GM18861 (cell line): ENCODE measurements at regions not wholly inside any gene's neighbourhood (a gene's known extent, or its start where the extent isn't known, plus 50 kb on each side); places are given as distances from the start of the nearest gene placed in this dataset.
"Not testable (repeated sequence)": the region's sequence is repeated elsewhere in the genome, so short reads cannot be mapped to it uniquely, and the experiment has no call there.

Experiments
- ATAC-seq: cut with Tn5 transposase; IDR thresholded peaks from one replicate; pipeline ENCODE4 v1.9.1; 2021; ENCODE audit not compliant: unreplicated experiment

DNA sequence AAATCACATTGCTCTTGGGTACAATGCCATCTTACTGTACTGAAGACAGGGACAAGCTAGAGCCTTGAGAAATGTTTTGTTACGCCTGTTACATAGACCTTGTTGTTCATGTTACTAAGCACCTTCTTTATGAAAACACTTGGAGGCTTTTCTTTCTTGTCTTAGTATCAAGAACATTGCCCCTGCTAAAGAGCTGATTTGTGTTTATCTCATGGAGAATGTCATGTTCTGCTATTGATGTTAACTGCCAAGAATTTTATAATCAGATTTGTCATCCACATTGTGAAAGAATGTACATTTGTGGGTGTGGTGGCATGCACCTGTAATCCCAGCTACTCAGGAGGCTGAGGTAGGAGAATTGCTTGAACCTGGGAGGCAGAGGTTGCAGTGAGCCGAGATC lies 431.3 kb upstream of the MDFIC2 start:
- ATAC-seq: no peak

DNA sequence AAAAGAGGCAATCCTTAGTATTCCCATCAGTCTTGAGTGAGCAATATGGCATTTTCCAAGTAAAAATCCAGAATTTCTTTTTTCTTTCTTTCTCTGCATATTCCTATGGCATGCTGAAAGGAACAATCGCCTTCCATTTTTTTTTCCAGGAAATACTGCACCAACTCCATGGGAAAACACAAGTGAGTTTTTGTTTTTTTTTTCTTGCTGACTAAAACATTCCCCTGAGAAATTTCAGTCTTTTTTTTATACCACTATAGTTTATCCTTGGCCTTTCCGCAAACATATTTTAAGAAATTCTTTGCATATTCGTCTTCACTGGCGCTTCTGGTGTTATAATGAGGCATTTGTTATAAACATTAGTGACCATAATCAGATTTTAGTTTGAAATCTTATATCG lies 429.6 kb upstream of the MDFIC2 start:
- ATAC-seq: no peak

DNA sequence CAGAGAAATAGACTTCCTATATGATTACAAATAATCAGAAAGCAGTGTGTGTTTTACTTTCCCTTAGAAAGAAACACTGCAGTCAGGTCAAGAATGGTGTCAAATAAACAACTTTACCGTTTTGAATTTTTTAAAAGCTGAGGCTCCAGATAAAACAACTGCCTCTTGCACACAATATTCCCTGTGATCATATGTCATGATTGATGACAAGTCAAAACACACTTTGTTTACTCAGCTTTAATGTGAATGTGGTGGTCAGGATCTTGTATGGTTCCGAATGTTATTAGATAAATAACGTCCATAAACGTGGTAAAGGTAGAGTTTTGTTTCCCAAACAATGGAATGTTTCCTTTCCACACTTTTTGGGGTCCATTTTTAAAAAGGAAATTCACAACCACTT lies 428.4 kb upstream of the MDFIC2 start:
- no peak for ATAC-seq

DNA sequence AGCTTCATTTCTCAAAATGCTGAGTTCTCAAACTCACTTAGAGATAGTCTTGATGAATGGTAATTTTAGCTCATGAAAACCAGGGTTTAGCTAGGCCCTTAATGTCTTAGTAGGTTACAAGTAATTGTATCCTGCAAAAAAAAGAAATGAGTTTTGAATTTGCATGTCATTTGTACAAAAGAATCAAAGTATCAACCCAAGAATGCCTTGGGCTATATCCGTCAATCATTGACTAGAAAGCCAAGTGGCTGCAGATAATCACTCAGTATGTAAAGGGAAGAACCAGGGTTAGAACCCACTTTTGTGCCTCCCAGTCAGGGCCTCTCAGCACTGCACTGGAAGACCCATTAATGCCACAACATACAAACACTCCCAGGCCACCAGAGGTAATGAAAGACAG lies 427.6 kb upstream of the MDFIC2 start:
- ATAC-seq: no peak

DNA sequence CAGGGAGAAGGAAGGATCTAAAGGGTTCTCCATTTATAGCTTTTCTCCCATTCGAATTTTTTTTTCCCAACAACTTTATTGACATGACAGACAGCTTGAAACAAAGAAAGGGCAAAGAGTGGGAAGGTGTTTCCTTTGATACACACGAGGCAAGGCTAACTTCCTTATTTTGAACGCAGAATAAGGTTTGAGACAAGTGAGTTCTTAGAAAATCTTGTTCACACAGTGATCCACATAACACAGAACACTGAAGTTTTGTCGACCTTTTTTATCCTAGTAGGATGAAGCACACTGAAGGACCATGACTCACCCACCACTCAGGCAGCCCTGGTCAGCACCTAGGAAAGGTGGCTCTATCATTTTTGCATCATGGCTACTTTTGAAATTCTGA lies 425.8 kb upstream of the MDFIC2 start:
- no peak for ATAC-seq

DNA sequence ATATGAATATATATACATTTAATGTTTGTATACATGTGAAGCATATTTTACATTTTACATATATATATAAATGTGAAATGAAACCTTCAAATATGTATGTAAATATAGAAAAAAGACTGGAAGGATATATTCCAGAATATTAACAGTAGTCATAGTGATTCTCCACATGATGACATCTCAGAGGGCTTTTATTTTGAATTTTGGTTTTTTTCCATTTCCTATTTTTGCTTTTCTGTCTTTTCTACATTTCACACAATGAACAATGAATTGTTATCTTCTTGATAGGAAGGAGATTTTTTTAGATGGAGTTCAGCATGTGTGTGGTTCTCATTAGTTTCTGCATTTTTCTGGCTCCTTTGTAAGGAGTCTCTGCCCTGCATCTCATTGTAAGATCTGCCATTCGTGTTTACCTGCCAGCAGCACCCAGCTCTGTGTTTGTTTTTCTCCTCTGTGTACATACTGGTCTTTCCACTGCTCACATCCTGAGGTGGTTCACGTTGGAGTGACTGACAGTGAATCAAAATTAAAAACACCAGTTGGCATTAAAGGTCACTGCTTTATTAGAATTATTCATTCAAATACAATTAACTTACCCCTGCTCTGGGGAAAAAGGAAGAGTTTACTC lies 425.3 kb upstream of the MDFIC2 start:
- ATAC-seq: no peak

DNA sequence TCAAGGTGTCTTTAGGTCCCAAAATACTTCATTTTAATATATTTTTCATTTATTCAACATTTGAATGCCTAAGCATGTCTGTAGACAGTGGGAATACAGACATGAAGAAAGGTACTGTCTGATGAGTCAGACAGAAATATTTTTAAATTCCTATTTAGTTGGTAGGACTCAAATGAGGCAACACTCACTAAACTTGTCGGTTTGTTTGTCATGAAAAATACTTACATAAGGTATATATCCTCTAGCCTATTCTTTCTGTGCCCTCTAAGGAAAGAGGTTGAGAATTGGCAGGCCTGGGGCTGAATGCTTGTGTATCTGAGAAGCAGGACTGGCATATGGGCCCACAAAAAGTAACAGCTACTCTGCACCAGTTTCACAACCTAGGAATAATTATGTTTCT lies 423.6 kb upstream of the MDFIC2 start:
- no peak for ATAC-seq

DNA sequence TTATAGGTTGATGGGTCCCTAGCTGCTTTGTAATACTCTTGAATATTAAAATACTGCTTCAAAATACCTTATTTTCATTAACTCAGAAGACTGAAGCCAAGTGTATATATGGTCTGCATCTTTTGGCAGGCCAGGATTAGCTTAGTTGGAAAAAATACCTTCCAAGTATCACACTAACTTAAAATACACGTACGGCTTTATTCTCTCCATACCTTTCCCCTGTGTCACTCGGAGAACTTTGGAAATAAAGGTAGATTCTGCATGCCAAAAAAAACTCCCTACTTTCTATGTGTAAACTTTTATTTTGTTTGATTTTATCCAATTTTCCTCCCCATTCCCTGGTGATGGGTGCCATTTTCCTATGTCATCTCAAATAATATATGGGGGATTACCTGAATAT lies 422.3 kb upstream of the MDFIC2 start:
- ATAC-seq: no peak

DNA sequence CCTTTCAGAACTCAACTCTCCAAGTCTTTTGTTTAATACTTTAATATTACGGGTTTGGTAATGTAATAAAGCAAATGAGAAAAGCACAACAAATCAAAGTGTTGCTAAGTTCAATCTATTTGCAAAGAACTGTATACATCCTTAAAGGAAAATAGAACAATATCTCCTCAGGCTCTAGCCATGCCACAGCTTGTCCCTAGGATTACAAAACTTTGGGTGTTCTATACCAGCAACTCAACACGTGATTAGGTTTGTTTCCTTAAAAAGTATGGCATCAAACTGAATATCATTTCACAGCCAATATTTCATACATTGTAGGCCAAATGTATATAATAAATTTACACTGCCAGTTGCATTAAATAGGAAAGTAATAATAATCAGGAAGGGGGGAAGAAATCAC lies 418.6 kb upstream of the MDFIC2 start:
- ATAC-seq: no peak

DNA sequence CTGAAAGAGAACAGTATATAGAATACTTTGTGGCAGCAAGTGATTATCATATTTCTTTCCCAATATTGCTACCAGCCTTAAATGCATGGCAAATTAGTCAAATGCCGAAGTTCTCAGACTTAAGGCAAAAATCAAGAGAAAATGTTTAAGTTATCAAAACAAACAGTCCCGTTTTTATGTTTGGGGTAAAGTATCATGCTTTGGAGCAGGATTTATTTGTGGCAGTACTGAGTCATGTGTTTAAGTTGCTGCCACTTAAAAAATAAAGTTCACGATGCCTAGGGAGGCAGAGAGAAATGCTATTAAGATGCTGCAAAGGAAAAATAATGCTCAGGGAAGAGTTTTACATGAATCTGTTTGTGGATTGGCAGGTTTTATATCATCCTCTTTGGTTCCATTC lies 417.4 kb upstream of the MDFIC2 start:
- ATAC-seq: no peak

DNA sequence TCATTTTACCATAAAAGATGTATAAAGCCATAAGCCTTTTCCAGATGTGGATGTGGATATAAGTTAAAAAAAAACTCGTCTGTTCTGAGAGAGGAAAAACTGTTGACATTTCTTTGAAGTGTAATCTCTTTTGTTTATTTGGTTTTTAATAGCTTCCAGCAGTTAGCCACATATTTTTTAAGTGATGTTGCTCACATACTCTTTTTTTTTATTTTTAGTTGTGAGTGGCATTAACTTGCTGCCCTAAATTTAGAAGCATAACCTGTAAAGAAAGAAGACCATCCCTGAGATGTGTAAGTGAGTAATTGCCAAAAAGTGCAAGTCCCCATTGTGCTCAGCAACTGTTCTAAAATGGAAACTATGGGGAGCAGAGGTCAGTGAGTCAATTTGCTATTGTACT lies 415.9 kb upstream of the MDFIC2 start:
- ATAC-seq: no peak

DNA sequence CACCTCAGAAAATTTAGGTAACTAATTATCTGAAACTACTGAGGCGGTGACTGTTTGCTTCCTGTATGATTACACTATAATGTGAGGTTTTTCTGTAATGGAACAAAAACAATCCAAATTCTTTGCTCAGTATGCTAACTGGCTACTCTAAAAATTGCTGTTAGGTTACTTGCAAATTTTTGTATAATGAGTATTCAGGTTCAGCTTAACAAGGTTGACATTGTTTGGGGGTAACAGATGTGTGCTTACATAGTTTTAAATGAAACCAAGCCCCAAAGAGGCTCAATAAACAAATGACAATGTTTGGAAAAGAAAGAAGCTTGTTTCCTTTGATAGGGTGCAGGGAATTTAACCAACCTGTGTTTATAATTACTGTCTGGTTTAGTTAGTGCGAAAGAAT lies 414.5 kb upstream of the MDFIC2 start:
- no peak for ATAC-seq

DNA sequence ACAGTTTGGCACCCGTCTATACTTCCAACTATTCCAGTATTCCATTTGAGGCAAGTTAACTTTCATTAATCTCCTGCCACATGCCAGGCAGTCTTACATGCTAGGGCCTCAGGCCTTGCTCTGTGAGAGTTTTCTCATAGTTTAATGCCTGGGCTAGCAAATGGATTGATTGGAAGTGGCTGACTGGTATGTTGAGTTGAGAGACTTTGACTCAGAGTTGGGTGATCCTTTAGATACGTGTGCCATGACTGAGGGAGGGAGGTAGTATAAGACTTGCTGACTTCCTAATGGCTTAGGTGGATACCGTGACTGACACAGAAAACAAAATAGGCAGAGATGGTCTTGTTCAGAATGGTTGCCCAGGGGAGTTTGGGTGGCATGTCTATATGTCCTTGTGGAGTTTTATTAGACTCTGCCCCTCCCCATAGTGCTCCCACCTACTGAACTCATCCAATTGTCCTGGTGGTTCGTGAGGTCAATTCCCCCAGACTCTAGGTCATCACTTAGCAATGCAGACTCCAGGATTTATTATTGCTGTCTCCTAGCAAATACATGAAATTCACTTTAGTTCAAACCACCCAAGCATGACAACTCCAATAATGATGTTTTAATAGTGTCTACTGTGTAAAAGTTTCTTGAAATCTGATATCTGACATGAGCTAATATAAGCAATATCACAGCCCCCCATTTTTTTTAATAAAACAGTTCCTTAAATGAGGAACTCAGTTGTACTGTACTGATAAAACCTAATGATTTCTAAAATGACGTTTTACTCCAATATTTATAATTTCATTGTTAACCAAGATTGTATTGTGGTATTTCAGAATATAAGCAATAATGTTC lies 413.9 kb upstream of the MDFIC2 start:
- no peak for ATAC-seq

DNA sequence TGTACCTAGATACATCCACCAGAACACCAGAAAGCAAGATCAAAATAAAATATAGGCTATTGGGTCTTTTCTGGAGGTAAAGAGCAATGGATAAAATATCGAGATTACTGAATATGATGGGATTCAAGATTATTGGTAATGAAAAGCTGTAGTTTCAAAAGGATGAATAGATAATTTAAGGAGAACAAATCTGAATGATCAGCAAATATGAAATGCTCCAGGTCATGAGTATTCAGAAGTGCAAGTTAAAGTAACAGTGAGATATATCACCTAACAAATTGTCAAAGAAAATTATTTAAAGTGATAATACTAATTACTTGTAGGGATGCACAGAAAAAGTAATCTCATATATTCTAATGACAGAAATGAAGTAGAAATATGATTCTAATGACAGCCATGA lies 409.6 kb upstream of the MDFIC2 start:
- ATAC-seq: no peak

DNA sequence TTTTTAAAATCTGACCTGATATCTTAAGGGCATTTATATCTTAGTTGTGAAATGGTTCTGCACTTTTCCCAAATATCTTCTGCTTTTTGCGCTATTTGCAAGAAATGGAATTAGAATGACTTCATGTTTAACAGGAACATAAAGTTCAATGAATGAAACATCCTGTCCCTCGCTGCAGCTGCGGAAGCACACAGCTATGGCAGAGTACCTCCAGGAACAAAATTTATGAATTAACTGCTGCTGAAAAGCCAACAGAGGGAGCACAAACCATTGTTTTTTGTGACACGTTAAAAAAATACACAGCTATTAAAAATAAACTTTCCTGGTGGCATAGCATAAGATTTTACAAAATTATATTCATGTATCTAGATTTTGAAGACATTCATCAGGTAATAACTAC lies 404.4 kb upstream of the MDFIC2 start:
- no peak for ATAC-seq

DNA sequence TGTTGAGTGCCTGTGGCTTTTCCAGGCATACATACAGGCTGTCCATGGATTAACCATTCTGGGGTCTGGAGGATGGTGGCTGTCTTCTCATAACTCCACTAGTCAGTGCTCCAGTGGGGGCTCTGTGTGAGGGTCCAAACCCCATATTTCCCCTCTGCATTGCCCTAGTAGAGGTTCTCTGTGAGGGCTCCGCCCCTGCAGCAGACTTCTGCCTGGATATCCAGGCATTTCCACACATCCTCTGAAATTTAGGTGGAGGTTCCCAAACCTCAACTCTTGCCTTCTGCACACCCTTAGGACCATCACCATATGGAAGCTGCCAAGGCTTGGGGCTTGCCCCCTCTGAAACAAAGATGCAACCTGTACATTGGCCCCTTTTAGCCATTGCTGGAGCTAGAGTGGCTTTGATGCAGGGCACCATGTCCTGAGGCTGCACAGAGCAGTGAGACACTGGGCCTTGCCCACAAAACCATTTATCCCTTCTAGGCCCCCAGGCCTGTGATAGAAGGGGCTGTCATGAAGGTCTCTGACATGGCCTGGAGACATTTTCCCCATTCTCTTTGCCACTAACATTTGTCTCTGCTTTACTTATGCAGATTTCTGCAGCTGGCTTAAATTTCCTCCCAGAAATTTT lies 400.1 kb upstream of the MDFIC2 start:
- ATAC-seq: no peak

DNA sequence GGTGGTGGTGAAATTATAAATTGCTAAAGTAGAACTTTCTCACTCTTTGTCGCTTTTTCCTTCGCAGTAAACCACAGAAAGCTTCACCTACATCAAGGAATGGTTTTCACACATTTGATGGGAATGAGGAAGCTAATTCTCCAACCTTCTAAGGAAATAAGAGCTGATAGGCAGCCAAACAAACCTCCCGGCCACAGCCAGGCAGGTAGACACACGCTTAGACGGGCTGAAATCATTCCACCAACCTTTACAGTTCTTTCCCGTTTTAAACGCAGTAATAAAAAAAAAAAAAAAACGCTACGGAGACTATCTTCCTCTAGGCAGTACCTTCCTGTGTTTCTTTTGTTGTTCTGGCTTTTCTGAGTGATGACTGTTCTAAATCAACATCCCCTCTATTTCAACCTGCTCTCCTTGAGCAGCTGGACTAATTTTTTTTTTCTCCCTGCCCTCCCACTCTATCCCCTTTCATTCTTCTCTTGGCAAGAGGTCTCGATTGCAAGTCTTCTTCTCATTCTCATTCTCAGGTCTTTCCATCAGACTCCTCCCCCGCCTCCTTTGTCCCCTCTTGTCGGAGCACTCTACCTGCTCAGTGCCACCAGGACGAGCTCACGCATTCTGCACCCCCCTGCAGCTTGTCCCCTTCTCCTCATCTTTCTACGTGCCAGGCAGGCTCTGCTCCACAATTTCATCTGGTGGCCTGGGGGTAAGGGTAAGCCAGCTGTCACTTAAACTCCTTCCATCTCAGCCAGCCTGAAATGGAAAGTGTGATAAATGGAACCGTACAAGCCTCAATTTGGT lies 391.1 kb upstream of the MDFIC2 start:
- no peak for ATAC-seq

DNA sequence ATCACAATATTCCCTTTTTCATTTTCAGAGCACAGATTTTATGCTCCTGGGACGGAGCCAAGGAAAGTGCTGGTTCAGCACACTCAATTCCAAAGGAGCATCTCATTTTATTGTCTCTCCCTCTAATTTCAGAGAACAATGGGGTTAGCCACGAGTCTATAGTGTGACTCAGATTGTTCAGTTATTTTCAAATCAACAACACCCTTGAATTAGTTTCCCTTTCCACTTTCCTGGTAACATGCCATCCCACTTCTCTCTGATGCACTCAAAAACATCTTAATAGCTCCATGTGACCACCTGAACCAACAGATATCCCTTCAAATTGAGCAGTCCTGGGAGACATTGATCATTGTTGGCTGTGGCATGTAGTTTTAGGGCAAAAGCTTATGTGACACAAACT lies 389.7 kb upstream of the MDFIC2 start:
- ATAC-seq: no peak

DNA sequence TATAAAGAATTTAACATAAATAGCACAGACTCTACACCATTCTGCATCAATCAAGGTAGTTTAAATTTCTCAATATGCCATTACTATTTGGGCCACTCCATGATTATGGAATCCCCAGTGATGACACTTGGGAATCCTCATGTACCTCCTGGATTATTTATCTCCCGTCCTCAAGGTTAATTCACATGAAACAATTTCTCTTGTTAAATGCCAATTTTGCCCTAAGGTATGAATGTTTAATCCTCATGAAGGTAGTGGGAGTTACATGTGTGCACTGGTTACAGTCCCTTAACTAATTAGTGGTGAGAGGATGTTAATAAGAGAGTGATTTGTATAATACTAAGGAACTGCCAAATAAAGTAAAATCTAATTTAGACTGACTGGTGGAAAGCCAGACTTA lies 372.3 kb upstream of the MDFIC2 start:
- ATAC-seq: no peak

DNA sequence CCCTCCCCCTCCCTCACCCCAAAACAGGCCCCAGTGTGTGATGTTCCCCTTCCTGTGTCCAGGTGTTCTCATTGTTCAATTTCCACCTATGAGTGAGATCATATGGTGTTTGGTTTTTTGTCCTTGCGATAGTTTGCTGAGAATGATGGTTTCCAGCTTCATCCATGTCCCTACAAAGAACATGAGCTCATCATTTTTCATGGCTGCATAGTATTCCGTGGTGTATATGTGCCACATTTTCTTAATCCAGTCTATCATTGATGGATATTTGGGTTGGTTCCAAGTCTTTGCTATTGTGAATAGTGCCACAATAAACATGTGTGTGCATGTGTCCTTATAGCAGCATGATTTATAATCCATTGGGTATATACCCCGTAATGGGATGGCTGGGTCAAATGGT lies 363.4 kb upstream of the MDFIC2 start:
- not testable (repeated sequence) for ATAC-seq

DNA sequence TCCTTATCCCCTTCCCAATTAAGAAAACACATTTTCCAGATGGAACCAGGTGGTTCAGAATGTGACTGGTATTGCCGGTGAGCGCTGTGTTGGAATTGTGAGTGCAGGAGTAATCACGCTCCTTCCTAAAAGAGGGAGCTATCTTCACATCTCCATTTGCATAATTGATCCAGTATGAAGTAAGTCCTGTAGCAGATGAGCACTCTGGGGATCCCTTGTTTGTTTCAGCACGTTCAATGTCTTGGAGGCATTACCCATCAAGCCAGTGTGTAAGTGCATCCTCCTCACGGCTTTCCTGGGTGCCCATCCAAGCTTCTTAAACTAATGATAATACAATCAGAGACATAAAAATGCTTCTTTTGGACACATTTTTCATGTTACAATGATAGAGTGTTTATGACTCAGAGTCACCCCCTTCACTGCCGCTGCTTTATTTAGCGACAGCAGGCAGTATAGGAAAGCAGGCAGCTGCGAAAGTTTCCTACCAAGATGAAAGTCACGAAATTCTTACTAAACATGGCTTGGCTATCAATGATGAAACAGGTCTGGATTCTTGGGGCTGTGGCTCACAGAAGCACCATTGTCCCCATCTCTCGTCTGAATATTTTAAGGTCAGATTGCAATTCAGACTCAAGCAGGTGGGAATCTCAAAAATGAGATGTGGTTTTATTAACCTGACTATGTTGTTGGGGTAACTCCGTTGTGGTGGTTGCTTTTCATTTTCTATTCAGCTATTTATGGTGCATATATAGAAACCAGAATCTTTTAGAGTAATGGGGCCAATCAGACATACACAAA lies 346.3 kb upstream of the MDFIC2 start:
- ATAC-seq: no peak
